ENCODE measurements at regions not wholly inside any gene's neighbourhood (a gene's known extent, or its start where the extent isn't known, plus 50 kb on each side); places are given as distances from the start of the nearest gene placed in this dataset.
"Not testable (repeated sequence)": the region's sequence is repeated elsewhere in the genome, so short reads cannot be mapped to it uniquely, and the experiment has no call there.

DNA sequence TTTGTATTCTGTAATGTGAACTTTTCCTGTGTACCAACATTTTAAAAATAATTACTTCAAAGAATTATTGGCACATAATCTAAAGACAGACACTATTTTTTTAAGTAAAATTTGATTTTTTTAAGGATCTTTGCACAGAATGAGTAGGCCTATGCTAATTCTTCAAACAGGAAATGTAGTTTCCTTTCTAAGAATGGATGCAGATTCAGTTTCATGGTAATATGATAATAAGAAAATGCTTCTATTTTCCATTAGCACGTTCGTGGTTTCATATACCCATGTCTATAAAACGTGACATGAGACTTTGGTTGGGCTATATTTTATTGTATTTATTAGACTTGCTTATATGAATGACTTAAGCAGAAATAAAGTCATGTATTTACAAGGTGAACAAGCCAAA is 191.8 kb upstream of the RBBP8 start:
- CTCF ChIA-PET: no interaction called here
- TF ChIP-seq, protein P1, sequence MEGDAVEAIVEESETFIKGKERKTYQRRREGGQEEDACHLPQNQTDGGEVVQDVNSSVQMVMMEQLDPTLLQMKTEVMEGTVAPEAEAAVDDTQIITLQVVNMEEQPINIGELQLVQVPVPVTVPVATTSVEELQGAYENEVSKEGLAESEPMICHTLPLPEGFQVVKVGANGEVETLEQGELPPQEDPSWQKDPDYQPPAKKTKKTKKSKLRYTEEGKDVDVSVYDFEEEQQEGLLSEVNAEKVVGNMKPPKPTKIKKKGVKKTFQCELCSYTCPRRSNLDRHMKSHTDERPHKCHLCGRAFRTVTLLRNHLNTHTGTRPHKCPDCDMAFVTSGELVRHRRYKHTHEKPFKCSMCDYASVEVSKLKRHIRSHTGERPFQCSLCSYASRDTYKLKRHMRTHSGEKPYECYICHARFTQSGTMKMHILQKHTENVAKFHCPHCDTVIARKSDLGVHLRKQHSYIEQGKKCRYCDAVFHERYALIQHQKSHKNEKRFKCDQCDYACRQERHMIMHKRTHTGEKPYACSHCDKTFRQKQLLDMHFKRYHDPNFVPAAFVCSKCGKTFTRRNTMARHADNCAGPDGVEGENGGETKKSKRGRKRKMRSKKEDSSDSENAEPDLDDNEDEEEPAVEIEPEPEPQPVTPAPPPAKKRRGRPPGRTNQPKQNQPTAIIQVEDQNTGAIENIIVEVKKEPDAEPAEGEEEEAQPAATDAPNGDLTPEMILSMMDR (IDR thresholded peaks at IDR 0.05; ENCODE audit: low read depth, low read length): no peak
- POLR2A ChIA-PET: no interaction called here
- H3K9me3 ChIP-seq (ENCODE audit: control insufficient read depth, insufficient read depth, low read length): no peaks in the 10 kb centered on the region
- no peak for DNase-seq (ENCODE audit: low read depth, low spot score)
- H3K27ac ChIP-seq (ENCODE audit: low read depth, low read length): no peak overlapping the region
- peaks cover 3% of the 10 kb centered on the region for H3K27me3 ChIP-seq (ENCODE audit: control insufficient read depth, insufficient read depth, low read length)
- H3K4me3 ChIP-seq (ENCODE audit: low read depth, low read length): no peak overlapping the region

DNA sequence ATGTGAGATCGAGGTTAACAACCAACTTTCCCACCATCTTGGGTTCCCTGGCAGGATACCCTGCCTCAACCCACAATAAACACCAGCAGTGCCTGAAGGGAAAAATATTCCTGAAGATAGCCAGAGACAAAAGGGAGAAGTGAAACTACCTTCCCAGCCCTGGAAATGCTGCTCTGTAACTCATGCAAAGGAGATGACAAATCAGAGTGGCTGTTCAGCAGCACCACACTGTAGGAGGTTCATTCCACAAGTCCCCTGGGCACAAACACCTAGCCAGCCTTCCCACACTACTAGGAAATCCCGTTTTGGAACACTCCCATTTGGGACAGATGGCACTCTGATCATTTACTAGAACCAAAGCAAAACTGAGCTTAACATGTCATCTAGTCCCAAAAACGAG is 190.7 kb upstream of the RBBP8 start:
- Histone ChIP-seq H3K4me3 (ENCODE audit: low read depth, low read length) (no peak overlapping the region), H3K27me3 (ENCODE audit: control insufficient read depth, insufficient read depth, low read length) (peaks cover 7% of the 10 kb centered on the region), H3K9me3 (ENCODE audit: control insufficient read depth, insufficient read depth, low read length) (no peaks in the 10 kb centered on the region), H3K27ac (ENCODE audit: low read depth, low read length) (no peak overlapping the region)
- DNase-seq (ENCODE audit: low read depth, low spot score): no peak
- ChIA-PET CTCF (no interaction called here), POLR2A (no interaction called here)
- TF ChIP-seq, protein P1 (IDR thresholded peaks at IDR 0.05; ENCODE audit: low read depth, low read length): no peak

DNA sequence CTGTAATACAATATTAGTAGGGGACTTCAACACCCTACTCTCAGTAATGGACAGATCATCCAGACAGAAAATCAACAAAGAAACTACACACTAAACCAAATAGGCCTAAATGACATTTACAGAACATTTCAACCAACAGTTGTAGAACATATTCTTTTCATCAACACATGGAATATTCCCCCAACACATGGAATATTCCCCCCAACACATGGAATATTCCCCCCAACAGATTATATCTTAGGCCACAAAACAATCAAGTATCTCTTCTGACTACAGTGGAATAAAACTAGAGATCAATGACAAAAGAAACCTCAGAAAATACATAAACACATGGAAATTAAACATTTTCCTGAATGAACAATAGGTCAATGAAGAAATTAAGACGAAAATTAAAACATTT is 187.2 kb upstream of the RBBP8 start:
- no peak for DNase-seq (ENCODE audit: low read depth, low spot score)
- POLR2A ChIA-PET: no interaction called here
- Histone ChIP-seq H3K27ac (ENCODE audit: low read depth, low read length) (no peak overlapping the region), H3K9me3 (ENCODE audit: control insufficient read depth, insufficient read depth, low read length) (no peaks in the 10 kb centered on the region; the same call in 1 of the 2 replicates), H3K4me3 (ENCODE audit: low read depth, low read length) (no peak overlapping the region), H3K27me3 (ENCODE audit: control insufficient read depth, insufficient read depth, low read length) (peaks cover 10% of the 10 kb centered on the region)
- TF ChIP-seq, protein P1 (IDR thresholded peaks at IDR 0.05; ENCODE audit: low read depth, low read length): no peak
- CTCF ChIA-PET: no interaction called here

DNA sequence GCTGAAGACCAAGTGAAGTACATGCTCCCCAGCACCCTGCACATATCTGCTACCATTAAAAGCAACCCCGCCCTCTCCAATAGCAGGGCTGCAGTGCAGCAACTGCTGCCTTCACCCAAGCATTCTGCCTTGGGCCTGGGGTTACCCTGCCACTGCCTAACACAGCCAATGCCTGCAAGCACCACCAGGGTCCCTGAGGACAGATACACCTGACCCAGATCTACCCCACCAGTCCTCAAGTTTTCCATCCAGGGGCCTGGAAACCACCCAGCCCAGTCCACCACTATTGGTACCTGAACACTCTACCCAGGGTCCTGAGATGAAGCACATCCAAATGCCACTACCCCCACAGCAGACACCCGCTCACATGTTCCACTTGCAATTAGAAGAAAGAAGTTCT is 181.1 kb upstream of the RBBP8 start:
- H3K27me3 ChIP-seq (ENCODE audit: control insufficient read depth, insufficient read depth, low read length): peaks cover 16% of the 10 kb centered on the region
- H3K9me3 ChIP-seq (ENCODE audit: control insufficient read depth, insufficient read depth, low read length): no peaks in the 10 kb centered on the region; the same call in 1 of the 2 replicates
- no peak overlapping the region for H3K27ac ChIP-seq (ENCODE audit: low read depth, low read length)
- H3K4me3 ChIP-seq (ENCODE audit: low read depth, low read length): no peak overlapping the region
- TF ChIP-seq, protein P1 (IDR thresholded peaks at IDR 0.05; ENCODE audit: low read depth, low read length): no peak
- ChIA-PET POLR2A (no interaction called here), CTCF (no interaction called here)
- no peak for DNase-seq (ENCODE audit: low read depth, low spot score)

DNA sequence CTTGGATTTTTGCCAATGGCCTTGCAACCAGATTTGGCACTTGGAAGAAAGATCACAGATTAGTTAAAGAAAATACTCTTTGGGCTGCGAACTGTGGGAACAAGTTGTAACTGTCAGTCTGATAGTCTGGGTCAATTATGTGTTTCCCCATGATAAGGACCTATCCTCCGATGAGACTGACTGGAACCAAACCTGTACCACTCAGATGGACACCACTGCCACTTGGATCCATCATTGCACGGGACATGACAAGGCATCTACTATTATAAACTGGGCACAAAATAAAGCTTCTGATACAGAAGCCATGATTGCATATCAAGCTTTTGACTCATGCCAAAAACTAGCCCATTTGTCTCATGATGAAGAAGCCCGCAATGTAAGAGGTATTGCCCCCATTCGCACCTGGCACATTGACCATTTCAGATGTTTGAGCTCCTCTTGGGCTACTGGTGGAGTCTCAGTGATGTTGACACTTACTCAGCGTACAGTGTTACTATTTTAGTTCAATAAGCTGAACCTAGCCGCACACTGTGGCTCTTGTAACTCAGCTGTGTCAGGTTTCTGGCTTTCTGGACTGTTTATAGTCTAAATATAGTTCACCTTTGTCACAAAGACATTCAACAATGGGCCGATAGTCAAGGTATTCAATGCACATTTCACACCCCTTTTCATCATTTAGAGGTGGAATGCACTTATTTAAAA is 179.8 kb upstream of the RBBP8 start:
- Histone ChIP-seq H3K27ac (ENCODE audit: low read depth, low read length) (no peak overlapping the region), H3K9me3 (ENCODE audit: control insufficient read depth, insufficient read depth, low read length) (no peaks in the 10 kb centered on the region; the same call in 1 of the 2 replicates), H3K4me3 (ENCODE audit: low read depth, low read length) (no peak overlapping the region), H3K27me3 (ENCODE audit: control insufficient read depth, insufficient read depth, low read length) (peaks cover 16% of the 10 kb centered on the region)
- DNase-seq (ENCODE audit: low read depth, low spot score): no peak
- POLR2A ChIA-PET: no interaction called here
- TF ChIP-seq, protein P1 (IDR thresholded peaks at IDR 0.05; ENCODE audit: low read depth, low read length): no peak
- CTCF ChIA-PET: no interaction called here

DNA sequence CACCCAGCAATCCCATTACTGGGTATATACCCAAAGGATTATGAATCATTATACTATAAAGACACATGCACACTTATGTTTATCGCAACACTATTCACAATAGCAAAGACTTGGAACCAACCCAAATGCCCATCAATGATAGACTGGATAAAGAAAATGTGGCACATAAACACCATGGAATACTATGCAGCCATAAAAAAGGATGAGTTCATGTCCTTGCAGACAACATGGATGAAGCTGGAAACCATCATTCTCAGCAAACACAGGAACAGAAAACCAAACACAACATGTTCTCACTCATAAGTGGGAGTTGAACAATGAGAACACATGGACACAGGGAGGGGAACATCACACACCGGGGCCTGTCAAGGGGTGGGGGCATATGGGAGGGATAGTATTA is 169.1 kb upstream of the RBBP8 start:
- CTCF ChIA-PET; H3K27me3 ChIP-seq (ENCODE audit: control insufficient read depth, insufficient read depth, low read length); H3K4me3 ChIP-seq (ENCODE audit: low read depth, low read length); H3K9me3 ChIP-seq (ENCODE audit: control insufficient read depth, insufficient read depth, low read length); POLR2A ChIA-PET; H3K27ac ChIP-seq (ENCODE audit: low read depth, low read length); DNase-seq (ENCODE audit: low read depth, low spot score): not testable (repeated sequence)

Data from AG04450 (cell line).